GM18505 (cell line): ENCODE measurements at regions not wholly inside any gene's neighbourhood (a gene's known extent, or its start where the extent isn't known, plus 50 kb on each side); places are given as distances from the start of the nearest gene placed in this dataset.

Experiments
- ATAC-seq: cut with Tn5 transposase; IDR thresholded peaks from one replicate; pipeline ENCODE4 v1.9.1; 2021; ENCODE audit not compliant: unreplicated experiment
- POLR2A ChIP-seq: IDR thresholded peaks from 4 replicates; pipeline ENCODE4 v1.6.1; 2011; ENCODE audit warnings: borderline replicate concordance; ENCODE audit not compliant: insufficient read depth, insufficient read length; ENCODE audit errors: extremely low read depth

- no peak for TF ChIP-seq POLR2A
- peak; percentile 74 for ATAC-seq
Observed at GRCh38 chr2:8525582-8526402, 156.1 kb upstream of the ID2 start.

- ATAC-seq = no peak
Observed at GRCh38 chr2:8526403-8526696, 155.5 kb upstream of the ID2 start.

GRCh38 chr2:8527031-8527430, 154.8 kb upstream of the ID2 start:
- no peak for TF ChIP-seq POLR2A
- no peak for ATAC-seq

More at GRCh38 chr2:8526403-8526696, 155.5 kb upstream of the ID2 start:
- no peak for TF ChIP-seq POLR2A

GRCh38 chr2:8527676-8528075, 154.2 kb upstream of the ID2 start:
- no peak for ATAC-seq
- TF ChIP-seq POLR2A = no peak

GRCh38 chr2:8528863-8529262, 153.0 kb upstream of the ID2 start:
- no peak for ATAC-seq
- no peak for TF ChIP-seq POLR2A

GRCh38 chr2:8529706-8530277, 152.1 kb upstream of the ID2 start:
- ATAC-seq = no peak
- TF ChIP-seq POLR2A = no peak

GRCh38 chr2:8531481-8531880, 150.4 kb upstream of the ID2 start:
- no peak for TF ChIP-seq POLR2A
- ATAC-seq = no peak

- ATAC-seq = no peak
- no peak for TF ChIP-seq POLR2A
Observed at GRCh38 chr2:8532438-8532837, 149.4 kb upstream of the ID2 start.

- no peak for ATAC-seq
- TF ChIP-seq POLR2A = no peak
Observed at GRCh38 chr2:8533923-8534322, 147.9 kb upstream of the ID2 start.

- no peak for TF ChIP-seq POLR2A
- ATAC-seq = no peak
Observed at GRCh38 chr2:8534386-8534728, 147.5 kb upstream of the ID2 start.

GRCh38 chr2:8534729-8535468, 147.0 kb upstream of the ID2 start:
- no peak for ATAC-seq
- TF ChIP-seq POLR2A = no peak

GRCh38 chr2:8535469-8535795, 146.4 kb upstream of the ID2 start:
- TF ChIP-seq POLR2A = no peak
- ATAC-seq = no peak

- ATAC-seq = no peak
- TF ChIP-seq POLR2A = no peak
Observed at GRCh38 chr2:8535821-8536685, 145.8 kb upstream of the ID2 start.

GRCh38 chr2:8536686-8537561, 144.9 kb upstream of the ID2 start:
- ATAC-seq = no peak
- TF ChIP-seq POLR2A = no peak
